GM04504 (cell line): ENCODE measurements at regions not wholly inside any gene's neighbourhood (a gene's known extent, or its start where the extent isn't known, plus 50 kb on each side); places are given as distances from the start of the nearest gene placed in this dataset.

ENCODE experiments used
- DNase-seq: peaks from one replicate; pipeline ENCODE4 v3.0.0-alpha.2; 2012; ENCODE audit warnings: low read depth

- no peak for DNase-seq
Measured at GRCh38 chr14:25988536-25988935, 609.3 kb downstream of the NOVA1 start.

GRCh38 chr14:25955772-25956171 lies 642.1 kb downstream of the NOVA1 start:
- DNase-seq, result no peak

DNA sequence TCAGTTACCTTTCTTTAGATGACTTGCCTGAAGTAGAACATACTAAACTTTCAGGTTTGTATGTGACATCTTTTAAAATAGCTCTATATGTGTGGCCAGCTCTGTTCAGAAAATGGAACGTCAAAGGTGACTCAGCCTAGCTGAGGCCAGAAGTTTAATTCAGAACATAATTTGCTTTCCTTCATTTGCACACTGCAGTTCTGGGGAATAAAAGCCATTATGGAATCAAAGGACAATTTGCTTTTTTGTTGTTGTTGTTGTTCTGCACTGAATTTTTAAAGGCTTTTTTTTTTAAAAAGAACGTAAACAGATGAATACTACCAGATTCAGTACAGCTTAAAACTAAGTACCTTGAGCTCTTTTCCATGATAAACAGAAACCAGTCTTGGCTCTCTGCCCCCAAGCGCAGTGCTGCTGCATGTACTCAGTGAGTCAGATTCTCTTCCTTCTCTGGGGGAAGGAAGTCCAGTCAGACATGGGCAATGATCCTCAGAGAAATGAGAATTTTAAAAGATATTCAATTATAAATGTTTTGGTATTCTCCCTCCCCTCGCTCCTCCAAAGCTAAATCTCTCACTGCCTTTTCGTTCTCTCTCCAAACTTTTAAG lies 644.2 kb downstream of the NOVA1 start:
- no peak for DNase-seq

DNA sequence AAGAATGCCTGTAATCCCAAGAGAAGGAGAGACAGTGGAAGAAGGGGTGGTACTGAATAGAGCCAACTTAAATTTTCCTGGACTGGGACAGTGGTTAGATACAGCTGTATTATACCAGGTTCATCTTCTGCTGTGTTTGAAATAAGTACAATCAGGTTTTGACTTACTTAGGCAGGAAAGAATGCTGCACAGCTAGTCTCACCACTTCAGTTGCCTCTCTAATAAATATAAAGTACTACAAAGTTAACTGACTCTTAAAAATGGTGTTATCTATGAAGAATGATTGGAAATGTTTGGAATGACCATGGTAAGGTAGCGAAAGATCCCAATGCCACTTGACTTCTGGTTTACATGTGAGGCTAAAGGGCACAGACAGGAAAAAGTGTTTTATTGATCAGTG lies 652.1 kb downstream of the NOVA1 start:
- no peak for DNase-seq

DNA sequence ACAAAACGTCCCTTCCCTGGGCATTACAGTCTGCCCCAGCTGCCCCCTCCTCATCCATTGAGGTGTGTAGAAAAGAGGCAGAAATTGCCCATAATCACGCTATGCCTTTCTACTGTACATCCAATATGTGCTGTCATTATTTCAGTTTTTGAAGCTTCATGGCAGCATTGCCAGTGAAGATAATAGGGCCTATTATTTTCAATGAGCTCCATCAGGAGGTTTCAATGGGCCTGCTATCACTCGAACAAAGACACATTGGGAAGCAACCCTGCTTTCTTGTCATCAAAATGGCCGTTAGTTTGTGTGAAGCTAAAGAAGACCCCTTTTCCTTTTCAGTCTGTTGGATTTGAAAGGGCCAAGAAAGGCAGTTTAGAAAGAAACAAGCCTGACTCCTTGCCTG lies 653.8 kb downstream of the NOVA1 start:
- DNase-seq, result no peak

DNA sequence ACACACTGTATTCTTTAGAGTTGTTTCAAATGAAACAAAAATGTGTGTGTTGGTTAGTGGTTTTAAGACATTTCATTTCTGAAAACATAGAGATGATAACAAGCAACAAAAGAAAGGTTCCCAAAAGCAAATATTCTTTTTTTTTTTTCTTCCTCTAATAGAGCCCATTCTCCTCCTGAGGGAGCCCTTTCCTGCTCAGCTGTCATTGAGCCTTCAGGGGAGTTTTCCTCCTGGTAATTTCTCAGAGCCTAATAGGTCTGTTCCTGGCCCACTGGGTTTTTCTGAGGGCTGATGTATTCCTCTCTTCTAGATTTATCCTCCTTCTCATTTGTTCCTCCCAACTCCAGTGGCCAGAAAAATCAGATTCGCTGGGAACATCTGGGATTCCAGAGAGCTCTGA lies 654.5 kb downstream of the NOVA1 start:
- no peak for DNase-seq

DNA sequence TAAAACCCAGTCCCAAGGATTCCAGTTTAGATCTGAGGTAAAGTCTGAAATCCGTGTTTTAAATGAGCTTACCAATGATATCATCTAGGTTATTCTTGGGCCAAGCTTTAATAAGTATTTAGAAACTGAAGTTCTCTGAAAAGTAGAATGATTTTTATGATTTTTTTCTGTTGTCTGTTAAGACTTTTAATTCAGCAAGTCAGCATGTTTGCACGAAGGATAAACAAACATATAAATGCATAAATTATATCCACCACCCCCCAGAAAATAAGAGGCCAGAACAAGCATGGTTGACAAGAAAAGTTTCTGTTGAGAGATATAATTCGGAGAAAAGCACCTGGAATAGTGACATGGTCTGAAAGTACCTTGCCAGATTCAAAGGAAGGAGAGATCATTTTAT lies 655.7 kb downstream of the NOVA1 start:
- DNase-seq, result no peak

DNA sequence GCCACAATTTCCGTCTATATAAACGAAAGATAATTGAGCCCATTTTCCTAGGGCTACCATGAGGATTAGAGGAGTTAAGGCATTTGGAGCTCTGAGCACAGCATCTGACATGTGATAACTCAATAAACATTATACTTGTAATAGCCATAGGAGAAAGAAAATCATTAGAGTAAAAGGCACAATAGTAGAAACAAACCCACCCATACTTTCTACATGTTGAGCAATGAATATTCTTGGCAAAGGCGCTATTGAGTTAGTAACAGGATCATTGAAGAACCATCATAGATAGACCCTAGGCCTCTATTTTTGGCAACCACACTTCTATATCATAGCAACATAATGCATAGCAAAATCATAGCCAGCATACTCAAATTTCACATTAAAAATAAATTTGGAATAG lies 664.1 kb downstream of the NOVA1 start:
- DNase-seq, result no peak

GRCh38 chr14:25929881-25930615 lies 667.8 kb downstream of the NOVA1 start:
- DNase-seq, result no peak

- no peak for DNase-seq
Measured at GRCh38 chr14:25911831-25912230, 686.0 kb downstream of the NOVA1 start.

- no peak for DNase-seq
Measured at GRCh38 chr14:25909045-25909747, 688.6 kb downstream of the NOVA1 start.

GRCh38 chr14:25908277-25909044 lies 689.4 kb downstream of the NOVA1 start:
- no peak for DNase-seq

GRCh38 chr14:25904446-25904845 lies 693.4 kb downstream of the NOVA1 start:
- DNase-seq, result no peak

GRCh38 chr14:25899197-25899596 lies 698.6 kb downstream of the NOVA1 start:
- DNase-seq, result no peak

GRCh38 chr14:25896777-25897176 lies 701.1 kb downstream of the NOVA1 start:
- DNase-seq, result no peak

GRCh38 chr14:25895740-25896139 lies 702.1 kb downstream of the NOVA1 start:
- DNase-seq, result no peak

- no peak for DNase-seq
Measured at GRCh38 chr14:25887251-25887878, 710.5 kb downstream of the NOVA1 start.

DNA sequence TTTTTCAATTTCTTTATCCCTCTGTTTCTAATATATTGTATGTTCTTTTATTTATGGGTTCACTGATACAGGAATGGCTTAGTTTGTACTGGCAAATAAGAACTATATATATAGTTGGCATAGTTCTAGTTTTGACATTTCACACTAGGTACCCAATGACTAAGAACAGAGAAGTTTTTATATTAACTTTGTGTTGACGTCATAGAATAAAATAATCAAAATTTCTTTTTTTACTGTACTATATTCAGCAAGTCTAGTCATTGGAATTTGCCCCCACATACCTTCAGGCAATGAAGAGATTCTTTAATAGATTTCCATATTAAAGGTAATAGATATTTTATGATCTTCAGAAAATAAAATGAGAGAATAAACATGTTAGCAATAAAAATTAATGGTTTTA lies 713.2 kb downstream of the NOVA1 start:
- DNase-seq, result no peak

DNA sequence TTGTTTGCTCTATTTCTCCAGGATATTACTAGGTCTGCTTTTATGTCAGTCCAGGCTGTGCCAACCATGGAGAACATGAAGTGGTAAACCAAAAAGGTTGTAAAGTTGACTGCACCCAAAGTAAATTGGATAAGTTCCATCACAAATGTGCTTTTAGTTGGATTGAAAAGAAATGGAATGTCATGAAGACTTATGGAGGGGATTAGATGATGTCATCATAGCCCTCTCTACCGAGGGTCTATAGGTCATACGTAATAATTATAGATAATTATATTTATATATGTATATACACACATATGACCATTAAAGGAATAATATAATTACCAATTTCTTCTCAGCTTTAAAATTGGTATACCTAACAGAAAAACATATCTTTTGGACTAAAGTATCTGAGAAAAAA lies 714.9 kb downstream of the NOVA1 start:
- DNase-seq, result no peak

- no peak for DNase-seq
Measured at GRCh38 chr14:25875475-25875874, 722.4 kb downstream of the NOVA1 start.

GRCh38 chr14:25869854-25870253 lies 728.0 kb downstream of the NOVA1 start:
- DNase-seq, result no peak
